SU-DHL-6 (cell line): ENCODE measurements at regions not wholly inside any gene's neighbourhood (a gene's known extent, or its start where the extent isn't known, plus 50 kb on each side); places are given as distances from the start of the nearest gene placed in this dataset.

ENCODE experiments used
- EZH2phosphoT487 ChIP-seq: fragments of 200-600 bp; sonication (generic), shearing (Covaris generic); conservative IDR thresholded peaks from 2 replicates; pipeline ENCODE4 v1.6.1; 2018; ENCODE audit warnings: mild to moderate bottlenecking, antibody characterized with exemption, low read length, moderate library complexity, mixed read lengths
- TF ChIP-seq, protein P1 (sequence below): fragments of 200-600 bp; sonication (generic); IDR thresholded peaks from one replicate; pipeline ENCODE4 v1.5.1; 2017; ENCODE audit warnings: antibody characterized with exemption, mild to moderate bottlenecking, low read length, moderate library complexity; ENCODE audit not compliant: insufficient read depth, poor library complexity, severe bottlenecking

- TF ChIP-seq, protein P1, sequence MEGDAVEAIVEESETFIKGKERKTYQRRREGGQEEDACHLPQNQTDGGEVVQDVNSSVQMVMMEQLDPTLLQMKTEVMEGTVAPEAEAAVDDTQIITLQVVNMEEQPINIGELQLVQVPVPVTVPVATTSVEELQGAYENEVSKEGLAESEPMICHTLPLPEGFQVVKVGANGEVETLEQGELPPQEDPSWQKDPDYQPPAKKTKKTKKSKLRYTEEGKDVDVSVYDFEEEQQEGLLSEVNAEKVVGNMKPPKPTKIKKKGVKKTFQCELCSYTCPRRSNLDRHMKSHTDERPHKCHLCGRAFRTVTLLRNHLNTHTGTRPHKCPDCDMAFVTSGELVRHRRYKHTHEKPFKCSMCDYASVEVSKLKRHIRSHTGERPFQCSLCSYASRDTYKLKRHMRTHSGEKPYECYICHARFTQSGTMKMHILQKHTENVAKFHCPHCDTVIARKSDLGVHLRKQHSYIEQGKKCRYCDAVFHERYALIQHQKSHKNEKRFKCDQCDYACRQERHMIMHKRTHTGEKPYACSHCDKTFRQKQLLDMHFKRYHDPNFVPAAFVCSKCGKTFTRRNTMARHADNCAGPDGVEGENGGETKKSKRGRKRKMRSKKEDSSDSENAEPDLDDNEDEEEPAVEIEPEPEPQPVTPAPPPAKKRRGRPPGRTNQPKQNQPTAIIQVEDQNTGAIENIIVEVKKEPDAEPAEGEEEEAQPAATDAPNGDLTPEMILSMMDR = no peak
- no peak for TF ChIP-seq EZH2phosphoT487
Measured at GRCh38 chr2:151009437-151010175, 252.1 kb downstream of the RBM43 start.
